ENCODE measurements at regions not wholly inside any gene's neighbourhood (a gene's known extent, or its start where the extent isn't known, plus 50 kb on each side); places are given as distances from the start of the nearest gene placed in this dataset.

DNA sequence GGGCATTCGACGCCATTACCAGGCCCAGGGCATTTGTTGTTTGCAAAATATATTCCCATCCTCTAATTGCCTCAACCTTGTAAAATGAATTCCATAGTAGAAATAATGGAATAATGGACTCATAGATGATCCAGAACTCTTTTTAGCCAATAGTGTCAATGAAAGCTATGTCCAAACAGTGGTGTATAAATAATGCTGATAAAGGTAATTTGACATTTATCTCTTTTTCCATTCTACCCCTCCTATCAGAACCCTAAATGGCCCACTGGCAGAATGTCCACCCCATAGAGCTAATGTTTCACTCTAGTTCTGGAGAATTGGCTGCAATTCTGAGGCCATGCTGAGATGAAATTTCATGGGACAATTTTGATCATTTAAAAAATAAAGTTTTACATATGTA is 76.4 kb upstream of the DLX6 start:
- Histone ChIP-seq H3K27ac (no peak overlapping the region), H3K4me3 (no peak overlapping the region), H3K27me3 (no peaks in the 10 kb centered on the region), H3K4me1 (no peaks in the 10 kb centered on the region), H3K9me3 (no peaks in the 10 kb centered on the region), H3K36me3 (no peaks in the 10 kb centered on the region)
- 69% methylated on average over 2 of the region's 2 CpGs for WGBS
- no peak for DNase-seq (ENCODE audit: low spot score in 2 of 2)
- TF ChIP-seq POLR2AphosphoS5 (IDR thresholded peaks at IDR 0.05) (no peak), EP300 (IDR thresholded peaks at IDR 0.05) (no peak)
- TF ChIP-seq, protein P1, sequence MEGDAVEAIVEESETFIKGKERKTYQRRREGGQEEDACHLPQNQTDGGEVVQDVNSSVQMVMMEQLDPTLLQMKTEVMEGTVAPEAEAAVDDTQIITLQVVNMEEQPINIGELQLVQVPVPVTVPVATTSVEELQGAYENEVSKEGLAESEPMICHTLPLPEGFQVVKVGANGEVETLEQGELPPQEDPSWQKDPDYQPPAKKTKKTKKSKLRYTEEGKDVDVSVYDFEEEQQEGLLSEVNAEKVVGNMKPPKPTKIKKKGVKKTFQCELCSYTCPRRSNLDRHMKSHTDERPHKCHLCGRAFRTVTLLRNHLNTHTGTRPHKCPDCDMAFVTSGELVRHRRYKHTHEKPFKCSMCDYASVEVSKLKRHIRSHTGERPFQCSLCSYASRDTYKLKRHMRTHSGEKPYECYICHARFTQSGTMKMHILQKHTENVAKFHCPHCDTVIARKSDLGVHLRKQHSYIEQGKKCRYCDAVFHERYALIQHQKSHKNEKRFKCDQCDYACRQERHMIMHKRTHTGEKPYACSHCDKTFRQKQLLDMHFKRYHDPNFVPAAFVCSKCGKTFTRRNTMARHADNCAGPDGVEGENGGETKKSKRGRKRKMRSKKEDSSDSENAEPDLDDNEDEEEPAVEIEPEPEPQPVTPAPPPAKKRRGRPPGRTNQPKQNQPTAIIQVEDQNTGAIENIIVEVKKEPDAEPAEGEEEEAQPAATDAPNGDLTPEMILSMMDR (IDR thresholded peaks at IDR 0.05): no peak

DNA sequence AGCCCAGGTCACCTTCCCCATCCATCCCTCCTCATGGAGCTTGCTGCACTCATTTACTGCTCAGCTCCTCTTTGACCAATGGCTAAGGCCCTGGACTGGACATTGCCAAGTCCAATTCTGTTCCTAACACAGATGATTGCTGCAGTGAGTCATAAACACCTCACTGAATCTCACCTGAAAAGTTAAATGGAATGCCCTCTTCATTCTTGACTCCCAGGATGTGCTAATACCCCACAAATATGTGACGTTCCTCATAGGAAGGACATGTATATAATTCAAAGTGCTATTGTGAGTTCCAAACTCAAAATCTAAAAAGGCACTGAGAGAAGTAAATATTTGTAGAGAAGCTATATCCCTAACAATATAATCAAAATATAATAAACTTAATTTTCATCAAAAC is 73.5 kb upstream of the DLX6 start:
- Histone ChIP-seq H3K4me3 (no peak overlapping the region), H3K27ac (no peak overlapping the region), H3K27me3 (no peaks in the 10 kb centered on the region), H3K4me1 (no peaks in the 10 kb centered on the region), H3K36me3 (no peaks in the 10 kb centered on the region), H3K9me3 (no peaks in the 10 kb centered on the region)
- 62% methylated on average over 1 of the region's 1 CpG for WGBS
- DNase-seq (ENCODE audit: low spot score in 2 of 2): no peak
- no peak for TF ChIP-seq POLR2A (IDR thresholded peaks at IDR 0.05)
- TF ChIP-seq, protein P1 (IDR thresholded peaks at IDR 0.05): no peak
- TF ChIP-seq POLR2AphosphoS5 (IDR thresholded peaks at IDR 0.05): no peak
- TF ChIP-seq EP300 (IDR thresholded peaks at IDR 0.05): no peak

DNA sequence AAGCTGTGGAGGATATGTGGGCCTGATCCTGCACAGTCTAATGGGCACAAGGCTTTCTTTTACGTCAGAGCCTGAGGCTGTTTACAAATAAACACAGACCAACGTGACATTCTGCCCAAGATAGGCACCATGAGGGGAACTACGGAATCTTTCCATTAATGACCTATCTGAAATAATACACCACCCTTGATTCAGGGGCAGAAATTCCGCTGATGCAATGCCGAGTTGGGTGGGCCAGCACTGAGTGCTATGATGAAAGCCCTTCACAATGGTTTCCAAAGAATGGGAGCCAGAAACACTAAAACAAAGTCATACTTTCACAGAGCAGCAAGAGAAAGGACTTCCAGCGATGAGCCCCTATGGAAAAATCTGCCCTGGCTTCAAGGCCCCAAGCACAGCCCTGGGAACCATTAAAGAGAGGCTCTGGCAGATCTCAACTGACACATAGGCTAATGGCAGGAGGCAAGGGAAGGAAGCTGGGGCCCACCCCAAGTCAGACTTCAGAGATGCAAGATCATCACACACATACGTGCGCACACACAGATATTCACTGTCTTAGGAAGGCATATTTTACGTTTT is 72.2 kb upstream of the DLX6 start:
- Histone ChIP-seq H3K9me3 (no peaks in the 10 kb centered on the region), H3K4me1 (no peaks in the 10 kb centered on the region), H3K36me3 (no peaks in the 10 kb centered on the region), H3K27me3 (no peaks in the 10 kb centered on the region), H3K27ac (no peak overlapping the region), H3K4me3 (no peak overlapping the region)
- WGBS: 72% methylated on average over 9 of the region's 9 CpGs
- no peak for DNase-seq (ENCODE audit: low spot score in 2 of 2)
- no peak for TF ChIP-seq POLR2AphosphoS5 (IDR thresholded peaks at IDR 0.05)
- no peak for TF ChIP-seq EP300 (IDR thresholded peaks at IDR 0.05)
- TF ChIP-seq, protein P1 (IDR thresholded peaks at IDR 0.05): no peak
- no peak for TF ChIP-seq POLR2A (IDR thresholded peaks at IDR 0.05)

DNA sequence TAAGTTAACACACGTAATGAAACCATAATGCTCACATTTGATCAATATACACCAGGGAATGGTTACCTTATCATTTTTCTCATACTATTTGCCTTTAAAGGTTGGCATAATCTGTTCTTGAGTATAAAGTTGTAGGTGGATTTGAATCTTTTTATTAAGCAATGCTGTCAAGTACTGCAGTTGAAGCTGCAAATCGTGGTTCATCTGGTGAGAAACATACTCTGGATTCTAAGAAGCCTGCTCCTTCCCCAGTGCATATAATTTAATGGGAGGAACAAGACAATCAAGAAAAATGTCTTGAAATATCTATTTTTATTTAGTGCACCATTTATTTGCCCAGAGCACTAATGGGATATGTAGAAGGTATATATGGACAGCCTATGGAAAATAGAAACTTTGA is 68.7 kb upstream of the DLX6 start:
- no peak overlapping the region for H3K4me3 ChIP-seq
- H3K9me3 ChIP-seq: no peaks in the 10 kb centered on the region
- H3K36me3 ChIP-seq: no peaks in the 10 kb centered on the region
- no peaks in the 10 kb centered on the region for H3K27me3 ChIP-seq
- no peak for DNase-seq (ENCODE audit: low spot score in 2 of 2)
- no peaks in the 10 kb centered on the region for H3K4me1 ChIP-seq
- WGBS: 82% methylated on average over 2 of the region's 2 CpGs
- TF ChIP-seq, protein P1 (IDR thresholded peaks at IDR 0.05): no peak
- no peak for TF ChIP-seq POLR2AphosphoS5 (IDR thresholded peaks at IDR 0.05)
- TF ChIP-seq POLR2A (IDR thresholded peaks at IDR 0.05): no peak
- TF ChIP-seq EP300 (IDR thresholded peaks at IDR 0.05): no peak
- no peak overlapping the region for H3K27ac ChIP-seq

DNA sequence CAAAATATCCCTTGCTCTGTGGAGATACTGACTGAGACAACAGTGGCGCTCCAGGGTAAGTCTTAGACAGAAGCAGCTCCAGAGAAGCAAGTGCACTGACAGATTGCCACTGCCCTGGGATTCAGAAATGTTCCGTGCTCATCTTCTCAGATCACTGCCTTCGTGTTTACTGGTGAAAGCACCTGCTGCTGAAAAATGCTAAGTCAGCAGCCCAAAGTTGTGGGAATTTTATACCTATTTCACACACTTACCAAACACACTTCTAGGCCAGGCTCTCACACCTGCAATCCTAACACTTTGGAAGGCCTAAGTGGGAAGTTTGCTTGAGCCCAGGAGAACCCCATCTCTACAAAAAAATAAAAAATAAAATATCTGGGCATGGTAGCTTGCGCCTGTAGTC is 63.2 kb upstream of the DLX6 start:
- TF ChIP-seq POLR2AphosphoS5 (IDR thresholded peaks at IDR 0.05) (no peak), POLR2A (IDR thresholded peaks at IDR 0.05) (no peak), EP300 (IDR thresholded peaks at IDR 0.05) (no peak)
- TF ChIP-seq, protein P1 (IDR thresholded peaks at IDR 0.05): no peak
- 82% methylated on average over 4 of the region's 4 CpGs for WGBS

More for the DNA sequence above, 63.2 kb upstream of the DLX6 start:
- Histone ChIP-seq H3K36me3 (no peaks in the 10 kb centered on the region), H3K4me1 (no peaks in the 10 kb centered on the region), H3K9me3 (no peaks in the 10 kb centered on the region), H3K27me3 (no peaks in the 10 kb centered on the region), H3K4me3 (no peak overlapping the region), H3K27ac (no peak overlapping the region)
- DNase-seq (ENCODE audit: low spot score in 2 of 2): no peak

Data from suprapubic skin (tissue), 4 donors.